IPS-NIHi11 (cell line): ENCODE measurements at regions not wholly inside any gene's neighbourhood (a gene's known extent, or its start where the extent isn't known, plus 50 kb on each side); places are given as distances from the start of the nearest gene placed in this dataset.
"Not testable (repeated sequence)": the region's sequence is repeated elsewhere in the genome, so short reads cannot be mapped to it uniquely, and the experiment has no call there.

Experiments used
- DNase-seq: peaks from one replicate; pipeline ENCODE4 v3.0.0; 2012; ENCODE audit warnings: mixed read lengths, low spot score

- no peak for DNase-seq
Measured at GRCh38 chr13:104632736-104633135, 1566.5 kb upstream of the SLC10A2 start.

GRCh38 chr13:104625201-104625600 lies 1559.0 kb upstream of the SLC10A2 start:
- DNase-seq, result no peak

- no peak for DNase-seq
Measured at GRCh38 chr13:104616990-104617389, 1550.8 kb upstream of the SLC10A2 start.

- DNase-seq, result no peak
Measured at GRCh38 chr13:104614361-104615145, 1548.3 kb upstream of the SLC10A2 start.

- no peak for DNase-seq
Measured at GRCh38 chr13:104608331-104608730, 1542.1 kb upstream of the SLC10A2 start.

GRCh38 chr13:104605435-104605834 lies 1539.2 kb upstream of the SLC10A2 start:
- not testable (repeated sequence) for DNase-seq

GRCh38 chr13:104597546-104598180 lies 1531.4 kb upstream of the SLC10A2 start:
- DNase-seq, result no peak

GRCh38 chr13:104595511-104595910 lies 1529.3 kb upstream of the SLC10A2 start:
- no peak for DNase-seq

- DNase-seq, result no peak
Measured at GRCh38 chr13:104594806-104595205, 1528.6 kb upstream of the SLC10A2 start.

GRCh38 chr13:104593693-104594092 lies 1527.5 kb upstream of the SLC10A2 start:
- no peak for DNase-seq

- no peak for DNase-seq
Measured at GRCh38 chr13:104593251-104593576, 1527.0 kb upstream of the SLC10A2 start.

GRCh38 chr13:104592545-104593250 lies 1526.5 kb upstream of the SLC10A2 start:
- DNase-seq, result no peak

GRCh38 chr13:104592127-104592526 lies 1525.9 kb upstream of the SLC10A2 start:
- no peak for DNase-seq

- DNase-seq, result no peak
Measured at GRCh38 chr13:104586051-104586746, 1520.0 kb upstream of the SLC10A2 start.

GRCh38 chr13:104584481-104584880 lies 1518.3 kb upstream of the SLC10A2 start:
- DNase-seq, result no peak

GRCh38 chr13:104580931-104581330 lies 1514.7 kb upstream of the SLC10A2 start:
- no peak for DNase-seq

GRCh38 chr13:104577071-104577815 lies 1511.0 kb upstream of the SLC10A2 start:
- DNase-seq, result no peak

- DNase-seq, result no peak
Measured at GRCh38 chr13:104571893-104572229, 1505.6 kb upstream of the SLC10A2 start.

GRCh38 chr13:104571161-104571892 lies 1505.1 kb upstream of the SLC10A2 start:
- peak; percentile 45 for DNase-seq

GRCh38 chr13:104567114-104567513 lies 1500.9 kb upstream of the SLC10A2 start:
- DNase-seq, result no peak

GRCh38 chr13:104565888-104566287 lies 1499.7 kb upstream of the SLC10A2 start:
- no peak for DNase-seq
